SK-N-SH treated with all-trans-retinoic acid at 6 μM for 48 hours (cell line): ENCODE measurements at regions not wholly inside any gene's neighbourhood (a gene's known extent, or its start where the extent isn't known, plus 50 kb on each side); places are given as distances from the start of the nearest gene placed in this dataset.

Experiments used
- ATAC-seq: fragments of 200-7000 bp; cut with Tn5 transposase; 3 replicates; pipeline ENCODE4 v1.9.1; 2020; ENCODE audit warnings: mild to moderate bottlenecking, moderate library complexity
- ARNTL ChIP-seq: fragments of 450-650 bp; formaldehyde crosslinking; IDR thresholded peaks from 2 replicates; pipeline ENCODE4 v1.5.0; 2020; ENCODE audit warnings: low read depth, mild to moderate bottlenecking, moderate library complexity, borderline replicate concordance
- CSDC2 ChIP-seq: fragments of 250-450 bp; sonication (Bioruptor Pico); IDR thresholded peaks from 2 replicates; pipeline ENCODE4 v1.5.0; 2020; ENCODE audit warnings: mild to moderate bottlenecking, moderate library complexity
- ESRRG ChIP-seq: fragments of 250-450 bp; sonication (Bioruptor Pico); IDR thresholded peaks from 2 replicates; pipeline ENCODE4 v1.6.1; 2021; ENCODE audit warnings: mild to moderate bottlenecking
- ISL1 ChIP-seq: fragments of 250-450 bp; sonication (Bioruptor Pico); IDR thresholded peaks from 2 replicates; pipeline ENCODE4 v2.1.2; 2022; ENCODE audit warnings: mild to moderate bottlenecking, moderate library complexity
- OSR1 ChIP-seq: fragments of 250-450 bp; sonication (Bioruptor Pico); IDR thresholded peaks from 2 replicates; pipeline ENCODE4 v1.8.0; 2022; ENCODE audit warnings: moderate library complexity, mild to moderate bottlenecking, inconsistent platforms
- PPARA ChIP-seq: fragments of 250-450 bp; sonication (Bioruptor Pico); IDR thresholded peaks from 2 replicates; pipeline ENCODE4 v1.5.0; 2020; ENCODE audit warnings: mild to moderate bottlenecking, borderline replicate concordance
- RARB ChIP-seq: fragments of 250-450 bp; sonication (Bioruptor Pico); IDR thresholded peaks from 2 replicates; pipeline ENCODE4 v1.8.0; 2021; ENCODE audit warnings: mild to moderate bottlenecking, moderate library complexity
- SNAI2 ChIP-seq: fragments of 250-450 bp; sonication (Bioruptor Pico); IDR thresholded peaks from 2 replicates; pipeline ENCODE4 v1.5.0; 2020; ENCODE audit warnings: mild to moderate bottlenecking, moderate library complexity
- TCF4 ChIP-seq: fragments of 250-450 bp; sonication (Bioruptor Pico); IDR thresholded peaks from 2 replicates; pipeline ENCODE4 v1.8.0; 2021; ENCODE audit warnings: mild to moderate bottlenecking, moderate library complexity, borderline replicate concordance
- TOX ChIP-seq: fragments of 250-450 bp; sonication (Bioruptor Pico); IDR thresholded peaks from 2 replicates; pipeline ENCODE4 v1.8.0; 2021; ENCODE audit warnings: mild to moderate bottlenecking, moderate library complexity, borderline replicate concordance
- ZC3H10 ChIP-seq: fragments of 250-450 bp; sonication (Bioruptor Pico); IDR thresholded peaks from 2 replicates; pipeline ENCODE4 v1.5.1; 2021; ENCODE audit warnings: mild to moderate bottlenecking, moderate library complexity
- ZNF70 ChIP-seq: fragments of 450-650 bp; formaldehyde crosslinking; IDR thresholded peaks from 2 replicates; pipeline ENCODE4 v1.5.0; 2020; ENCODE audit warnings: mild to moderate bottlenecking, moderate library complexity
- TF ChIP-seq, protein P1 (sequence below): fragments of 250-450 bp; sonication (Bioruptor Pico); IDR thresholded peaks from 2 replicates; pipeline ENCODE4 v1.5.0; 2020; ENCODE audit warnings: mild to moderate bottlenecking, moderate library complexity
- TF ChIP-seq, protein P2 (sequence below): fragments of 250-450 bp; sonication (Bioruptor Pico); IDR thresholded peaks from 2 replicates; pipeline ENCODE4 v1.5.1; 2021; ENCODE audit warnings: mild to moderate bottlenecking, moderate library complexity
- TF ChIP-seq, protein P3 (sequence below): fragments of 250-450 bp; sonication (Bioruptor Pico); IDR thresholded peaks from 2 replicates; pipeline ENCODE4 v1.5.1; 2020; ENCODE audit warnings: low read depth, mild to moderate bottlenecking, moderate library complexity
- TF ChIP-seq, protein P4 (sequence below): fragments of 250-450 bp; sonication (Bioruptor Pico); IDR thresholded peaks from 2 replicates; pipeline ENCODE4 v1.8.0; 2020; ENCODE audit warnings: mild to moderate bottlenecking, moderate library complexity, borderline replicate concordance

DNA sequence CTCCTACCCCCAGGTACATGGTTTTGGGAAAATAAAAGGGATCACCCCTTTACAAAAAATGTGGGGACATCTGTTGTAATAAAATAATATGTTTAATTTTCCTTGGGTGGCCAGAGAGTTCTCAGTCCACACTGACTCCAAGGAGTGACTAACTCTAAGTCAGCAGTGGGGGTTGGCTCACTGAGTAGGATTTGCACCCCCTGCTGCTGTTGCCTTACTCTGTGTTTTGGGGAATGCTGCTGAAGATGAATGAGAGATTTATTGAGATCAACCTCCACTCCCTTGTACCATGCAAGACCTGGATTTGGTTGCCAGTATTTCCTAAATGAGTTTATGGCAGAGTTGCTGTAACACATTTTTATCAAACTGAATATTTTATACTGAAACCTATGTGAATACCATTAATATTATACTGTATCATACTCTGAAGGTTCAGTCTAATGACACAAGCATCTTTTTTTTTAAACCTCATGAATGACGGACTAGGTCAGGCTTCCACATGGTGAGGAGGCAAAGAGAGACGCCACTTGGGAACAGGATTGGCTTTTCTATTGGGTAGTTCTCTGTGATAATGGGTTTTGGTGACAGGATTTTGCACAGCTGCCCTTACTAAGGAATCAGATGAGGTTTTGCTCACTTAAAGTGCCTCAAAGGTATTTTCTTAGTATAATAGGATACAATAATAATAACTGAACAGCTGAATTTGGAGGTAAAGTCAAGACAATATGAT is 121.3 kb upstream of the OSMR start:
- TF ChIP-seq ISL1 (CRISPR knock-in tag), result no peak
- TF ChIP-seq, protein P1, sequence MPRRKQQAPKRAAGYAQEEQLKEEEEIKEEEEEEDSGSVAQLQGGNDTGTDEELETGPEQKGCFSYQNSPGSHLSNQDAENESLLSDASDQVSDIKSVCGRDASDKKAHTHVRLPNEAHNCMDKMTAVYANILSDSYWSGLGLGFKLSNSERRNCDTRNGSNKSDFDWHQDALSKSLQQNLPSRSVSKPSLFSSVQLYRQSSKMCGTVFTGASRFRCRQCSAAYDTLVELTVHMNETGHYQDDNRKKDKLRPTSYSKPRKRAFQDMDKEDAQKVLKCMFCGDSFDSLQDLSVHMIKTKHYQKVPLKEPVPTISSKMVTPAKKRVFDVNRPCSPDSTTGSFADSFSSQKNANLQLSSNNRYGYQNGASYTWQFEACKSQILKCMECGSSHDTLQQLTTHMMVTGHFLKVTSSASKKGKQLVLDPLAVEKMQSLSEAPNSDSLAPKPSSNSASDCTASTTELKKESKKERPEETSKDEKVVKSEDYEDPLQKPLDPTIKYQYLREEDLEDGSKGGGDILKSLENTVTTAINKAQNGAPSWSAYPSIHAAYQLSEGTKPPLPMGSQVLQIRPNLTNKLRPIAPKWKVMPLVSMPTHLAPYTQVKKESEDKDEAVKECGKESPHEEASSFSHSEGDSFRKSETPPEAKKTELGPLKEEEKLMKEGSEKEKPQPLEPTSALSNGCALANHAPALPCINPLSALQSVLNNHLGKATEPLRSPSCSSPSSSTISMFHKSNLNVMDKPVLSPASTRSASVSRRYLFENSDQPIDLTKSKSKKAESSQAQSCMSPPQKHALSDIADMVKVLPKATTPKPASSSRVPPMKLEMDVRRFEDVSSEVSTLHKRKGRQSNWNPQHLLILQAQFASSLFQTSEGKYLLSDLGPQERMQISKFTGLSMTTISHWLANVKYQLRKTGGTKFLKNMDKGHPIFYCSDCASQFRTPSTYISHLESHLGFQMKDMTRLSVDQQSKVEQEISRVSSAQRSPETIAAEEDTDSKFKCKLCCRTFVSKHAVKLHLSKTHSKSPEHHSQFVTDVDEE (CRISPR knock-in tag), result no peak
- TF ChIP-seq, protein P2, sequence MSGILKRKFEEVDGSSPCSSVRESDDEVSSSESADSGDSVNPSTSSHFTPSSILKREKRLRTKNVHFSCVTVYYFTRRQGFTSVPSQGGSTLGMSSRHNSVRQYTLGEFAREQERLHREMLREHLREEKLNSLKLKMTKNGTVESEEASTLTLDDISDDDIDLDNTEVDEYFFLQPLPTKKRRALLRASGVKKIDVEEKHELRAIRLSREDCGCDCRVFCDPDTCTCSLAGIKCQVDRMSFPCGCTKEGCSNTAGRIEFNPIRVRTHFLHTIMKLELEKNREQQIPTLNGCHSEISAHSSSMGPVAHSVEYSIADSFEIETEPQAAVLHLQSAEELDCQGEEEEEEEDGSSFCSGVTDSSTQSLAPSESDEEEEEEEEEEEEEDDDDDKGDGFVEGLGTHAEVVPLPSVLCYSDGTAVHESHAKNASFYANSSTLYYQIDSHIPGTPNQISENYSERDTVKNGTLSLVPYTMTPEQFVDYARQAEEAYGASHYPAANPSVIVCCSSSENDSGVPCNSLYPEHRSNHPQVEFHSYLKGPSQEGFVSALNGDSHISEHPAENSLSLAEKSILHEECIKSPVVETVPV (CRISPR knock-in tag), result no peak
- no peak for TF ChIP-seq CSDC2 (CRISPR knock-in tag)
- TF ChIP-seq SNAI2 (CRISPR knock-in tag), result no peak
- no peak for TF ChIP-seq OSR1 (CRISPR knock-in tag)
- peak; percentile 62 for ATAC-seq

DNA sequence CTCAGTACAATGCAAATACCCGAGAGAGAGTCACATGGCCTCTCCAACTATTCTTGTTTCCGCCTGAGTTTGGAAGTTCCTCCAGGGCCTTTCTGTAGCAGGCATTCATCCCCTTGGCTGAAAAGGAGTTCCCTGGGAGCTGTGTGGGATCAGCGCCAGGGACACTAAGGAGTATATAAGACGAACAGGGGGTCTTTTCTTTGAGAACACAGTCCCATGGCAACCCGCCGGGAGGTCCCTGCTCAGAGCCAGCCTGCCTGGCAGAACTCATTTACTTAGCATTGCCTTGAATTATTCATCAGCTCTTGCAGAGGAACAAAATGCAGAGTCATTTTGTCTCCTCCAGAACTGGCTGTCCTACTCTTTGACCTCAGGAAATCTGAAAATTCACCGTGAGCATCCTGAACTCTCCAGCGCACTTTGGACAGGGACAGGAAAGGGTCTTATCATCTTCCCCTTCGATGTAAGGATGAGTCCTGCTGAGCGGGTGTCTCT is 120.4 kb upstream of the OSMR start:
- ATAC-seq, result no peak
- TF ChIP-seq, protein P3, sequence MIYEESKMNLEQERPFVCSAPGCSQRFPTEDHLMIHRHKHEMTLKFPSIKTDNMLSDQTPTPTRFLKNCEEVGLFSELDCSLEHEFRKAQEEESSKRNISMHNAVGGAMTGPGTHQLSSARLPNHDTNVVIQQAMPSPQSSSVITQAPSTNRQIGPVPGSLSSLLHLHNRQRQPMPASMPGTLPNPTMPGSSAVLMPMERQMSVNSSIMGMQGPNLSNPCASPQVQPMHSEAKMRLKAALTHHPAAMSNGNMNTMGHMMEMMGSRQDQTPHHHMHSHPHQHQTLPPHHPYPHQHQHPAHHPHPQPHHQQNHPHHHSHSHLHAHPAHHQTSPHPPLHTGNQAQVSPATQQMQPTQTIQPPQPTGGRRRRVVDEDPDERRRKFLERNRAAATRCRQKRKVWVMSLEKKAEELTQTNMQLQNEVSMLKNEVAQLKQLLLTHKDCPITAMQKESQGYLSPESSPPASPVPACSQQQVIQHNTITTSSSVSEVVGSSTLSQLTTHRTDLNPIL, result no peak
- TF ChIP-seq PPARA (CRISPR knock-in tag), result no peak
- no peak for TF ChIP-seq ISL1 (CRISPR knock-in tag)
- no peak for TF ChIP-seq RARB
- TF ChIP-seq TCF4 (CRISPR knock-in tag), result no peak

DNA sequence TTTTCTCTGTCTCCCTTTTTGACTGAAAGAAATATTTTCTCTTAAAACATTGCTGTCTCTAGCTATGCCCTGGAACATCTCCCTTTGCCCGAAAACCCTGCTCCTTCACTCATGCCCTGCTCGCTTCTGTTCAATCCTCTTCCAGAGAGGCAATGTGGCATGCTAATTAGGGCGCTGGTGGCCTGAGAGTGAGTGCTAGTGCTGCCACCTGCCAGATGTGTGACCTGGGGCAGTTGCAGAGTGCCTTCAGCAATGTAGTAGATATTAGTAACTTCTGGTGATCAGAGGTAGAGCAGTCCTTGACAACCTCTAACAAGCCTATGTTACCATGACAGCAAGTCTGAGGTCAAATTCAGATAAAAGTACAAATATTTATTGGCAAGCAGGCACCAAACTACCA is 119.5 kb upstream of the OSMR start:
- ATAC-seq, result no peak

DNA sequence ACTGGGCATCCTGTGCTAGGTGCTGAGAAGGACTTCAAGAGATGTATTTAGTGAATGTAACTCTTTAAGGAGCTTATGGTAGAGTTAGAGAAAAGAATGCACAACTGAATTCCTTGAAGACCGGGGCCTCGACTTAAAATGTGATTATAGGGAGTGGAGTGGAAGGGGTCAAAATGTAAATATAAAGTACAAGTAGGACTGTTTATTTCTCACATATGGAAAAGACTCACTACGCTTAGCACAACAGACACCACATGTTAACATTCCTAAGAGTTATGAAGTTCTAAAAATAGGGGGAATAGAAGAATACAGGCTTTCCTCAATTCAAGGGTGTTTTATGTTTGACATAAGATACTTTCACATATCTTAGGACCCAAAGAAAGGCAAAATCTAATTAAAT is 117.8 kb upstream of the OSMR start:
- ATAC-seq, result no peak
- TF ChIP-seq, protein P1 (CRISPR knock-in tag), result no peak
- no peak for TF ChIP-seq TCF4 (CRISPR knock-in tag)
- no peak for TF ChIP-seq SNAI2 (CRISPR knock-in tag)
- no peak for TF ChIP-seq ARNTL (CRISPR knock-in tag)
- TF ChIP-seq, protein P3, result no peak
- TF ChIP-seq ZNF70 (CRISPR knock-in tag), result no peak
- TF ChIP-seq OSR1 (CRISPR knock-in tag), result no peak
- TF ChIP-seq, protein P4, sequence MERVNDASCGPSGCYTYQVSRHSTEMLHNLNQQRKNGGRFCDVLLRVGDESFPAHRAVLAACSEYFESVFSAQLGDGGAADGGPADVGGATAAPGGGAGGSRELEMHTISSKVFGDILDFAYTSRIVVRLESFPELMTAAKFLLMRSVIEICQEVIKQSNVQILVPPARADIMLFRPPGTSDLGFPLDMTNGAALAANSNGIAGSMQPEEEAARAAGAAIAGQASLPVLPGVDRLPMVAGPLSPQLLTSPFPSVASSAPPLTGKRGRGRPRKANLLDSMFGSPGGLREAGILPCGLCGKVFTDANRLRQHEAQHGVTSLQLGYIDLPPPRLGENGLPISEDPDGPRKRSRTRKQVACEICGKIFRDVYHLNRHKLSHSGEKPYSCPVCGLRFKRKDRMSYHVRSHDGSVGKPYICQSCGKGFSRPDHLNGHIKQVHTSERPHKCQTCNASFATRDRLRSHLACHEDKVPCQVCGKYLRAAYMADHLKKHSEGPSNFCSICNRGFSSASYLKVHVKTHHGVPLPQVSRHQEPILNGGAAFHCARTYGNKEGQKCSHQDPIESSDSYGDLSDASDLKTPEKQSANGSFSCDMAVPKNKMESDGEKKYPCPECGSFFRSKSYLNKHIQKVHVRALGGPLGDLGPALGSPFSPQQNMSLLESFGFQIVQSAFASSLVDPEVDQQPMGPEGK (CRISPR knock-in tag), result no peak

More for the DNA sequence above, 119.5 kb upstream of the OSMR start:
- TF ChIP-seq SNAI2 (CRISPR knock-in tag) (no peak), PPARA (CRISPR knock-in tag) (no peak), TOX (CRISPR knock-in tag) (no peak), ESRRG (no peak), ZC3H10 (CRISPR knock-in tag) (no peak)
- TF ChIP-seq, protein P2 (CRISPR knock-in tag), result no peak
